ENCODE measurements at regions not wholly inside any gene's neighbourhood (a gene's known extent, or its start where the extent isn't known, plus 50 kb on each side); places are given as distances from the start of the nearest gene placed in this dataset.

DNA sequence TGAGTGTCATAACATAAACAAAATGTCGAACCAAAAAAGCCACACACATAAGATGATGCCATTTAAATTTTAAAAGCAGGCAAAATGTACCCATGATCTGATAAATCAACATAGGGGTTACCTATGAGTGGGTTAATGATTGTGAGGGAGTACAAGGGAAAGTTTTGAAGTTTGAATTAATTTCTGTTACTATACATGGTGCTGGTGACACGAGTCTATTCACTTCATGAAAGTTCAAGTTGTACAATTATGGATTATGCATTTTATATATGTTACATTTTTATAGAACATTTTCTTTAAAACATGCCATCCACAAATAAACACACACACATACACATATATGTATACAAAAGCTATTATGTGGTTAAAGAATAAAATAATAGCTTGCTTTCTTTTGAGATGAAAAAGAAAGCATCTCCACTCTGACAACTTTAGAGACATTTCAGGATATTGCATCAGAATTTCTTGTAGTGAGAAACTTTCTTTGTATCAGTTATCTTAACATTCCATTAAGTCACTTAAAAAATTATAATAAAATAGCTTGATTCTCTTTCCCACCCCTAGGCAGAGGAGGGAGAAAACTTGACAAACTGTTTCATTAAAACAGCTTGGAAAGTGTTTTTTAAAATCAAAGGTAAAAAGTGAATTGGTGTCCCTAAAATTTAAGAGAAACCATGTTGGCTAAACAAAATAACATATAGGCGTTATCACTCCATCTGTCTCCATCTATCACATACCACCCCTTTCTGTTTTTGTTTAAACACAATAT, 891.8 kb upstream of the NDST4 start:
- DNase-seq: no peak
- H4K91ac ChIP-seq (ENCODE audit: insufficient read length, low read depth, low read length): no peak overlapping the region
- no peak overlapping the region; a peak in 1 of 7 replicates for H3K27ac Mint-ChIP-seq

More for the DNA sequence above, 891.8 kb upstream of the NDST4 start:
- H2BK20ac ChIP-seq (ENCODE audit: low read depth, low read length, poor library complexity, severe bottlenecking): no peak overlapping the region
- no peak overlapping the region for H3K14ac ChIP-seq (ENCODE audit: insufficient read depth, low read length)
- H3K27me3 ChIP-seq (ENCODE audit: insufficient read depth, low read length): no peaks in the 10 kb centered on the region
- H3K4me1 ChIP-seq (ENCODE audit: insufficient read depth, low read length): no peaks in the 10 kb centered on the region
- no CpG with 5 or more reads among the region's 3 CpGs for WGBS (ENCODE audit: extremely low coverage, insufficient read length, low lambda C conversion rate)
- H3K27ac ChIP-seq (ENCODE audit: insufficient read length, low read depth, low read length): no peak overlapping the region
- no peaks in the 10 kb centered on the region; the same call in 1 of the 2 replicates for H3K27me3 Mint-ChIP-seq (ENCODE audit: low read depth)
- no peak overlapping the region for H3K18ac ChIP-seq (ENCODE audit: insufficient read length, low read depth, low read length)
- H2AK5ac ChIP-seq (ENCODE audit: insufficient read length, low read length): no peak overlapping the region
- no peaks in the 10 kb centered on the region for H3K4me1 Mint-ChIP-seq
- H3K4ac ChIP-seq (ENCODE audit: low read depth, low read length): no peak overlapping the region
- no peak overlapping the region for H3K4me2 ChIP-seq (ENCODE audit: insufficient read depth, insufficient read length, low read length)
- H2BK5ac ChIP-seq (ENCODE audit: insufficient read length, low read length): no peak overlapping the region
- no peaks in the 10 kb centered on the region for H3K79me1 ChIP-seq (ENCODE audit: insufficient read depth, low read depth, low read length, poor library complexity, severe bottlenecking)
- no peaks in the 10 kb centered on the region for H3K9me3 ChIP-seq (ENCODE audit: control insufficient read depth, low read depth, low read length)
- no peaks in the 10 kb centered on the region; a peak in 2 of 5 replicates for H3K9me3 Mint-ChIP-seq
- H4K5ac ChIP-seq (ENCODE audit: insufficient read length, low read depth, low read length): no peak overlapping the region
- H2BK15ac ChIP-seq (ENCODE audit: low read depth, low read length): no peak overlapping the region
- H3K56ac ChIP-seq (ENCODE audit: insufficient read length, low read depth, low read length): no peak overlapping the region
- TF ChIP-seq, protein P1, sequence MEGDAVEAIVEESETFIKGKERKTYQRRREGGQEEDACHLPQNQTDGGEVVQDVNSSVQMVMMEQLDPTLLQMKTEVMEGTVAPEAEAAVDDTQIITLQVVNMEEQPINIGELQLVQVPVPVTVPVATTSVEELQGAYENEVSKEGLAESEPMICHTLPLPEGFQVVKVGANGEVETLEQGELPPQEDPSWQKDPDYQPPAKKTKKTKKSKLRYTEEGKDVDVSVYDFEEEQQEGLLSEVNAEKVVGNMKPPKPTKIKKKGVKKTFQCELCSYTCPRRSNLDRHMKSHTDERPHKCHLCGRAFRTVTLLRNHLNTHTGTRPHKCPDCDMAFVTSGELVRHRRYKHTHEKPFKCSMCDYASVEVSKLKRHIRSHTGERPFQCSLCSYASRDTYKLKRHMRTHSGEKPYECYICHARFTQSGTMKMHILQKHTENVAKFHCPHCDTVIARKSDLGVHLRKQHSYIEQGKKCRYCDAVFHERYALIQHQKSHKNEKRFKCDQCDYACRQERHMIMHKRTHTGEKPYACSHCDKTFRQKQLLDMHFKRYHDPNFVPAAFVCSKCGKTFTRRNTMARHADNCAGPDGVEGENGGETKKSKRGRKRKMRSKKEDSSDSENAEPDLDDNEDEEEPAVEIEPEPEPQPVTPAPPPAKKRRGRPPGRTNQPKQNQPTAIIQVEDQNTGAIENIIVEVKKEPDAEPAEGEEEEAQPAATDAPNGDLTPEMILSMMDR (conservative IDR thresholded peaks at IDR 0.05): no peak
- no peak overlapping the region for H3K4me3 Mint-ChIP-seq
- no peak overlapping the region for H3T11ph ChIP-seq (ENCODE audit: low read length)
- H4K20me1 ChIP-seq (ENCODE audit: control insufficient read depth, insufficient read depth, insufficient read length): no peaks in the 10 kb centered on the region
- H3K23me2 ChIP-seq (ENCODE audit: insufficient read length, low read depth, low read length, poor library complexity, severe bottlenecking): no peaks in the 10 kb centered on the region
- H2BK120ac ChIP-seq (ENCODE audit: low read depth, low read length, poor library complexity, severe bottlenecking): no peak overlapping the region
- no peak overlapping the region for H2AFZ ChIP-seq (ENCODE audit: low read length)
- H3K79me2 ChIP-seq (ENCODE audit: insufficient read depth, low read length): no peaks in the 10 kb centered on the region
- H4K8ac ChIP-seq (replicated peaks; ENCODE audit: insufficient read length, low read depth, low read length): no peak overlapping the region
- H2BK12ac ChIP-seq (ENCODE audit: insufficient read length, low read depth, low read length): no peak overlapping the region
- no peaks in the 10 kb centered on the region; a peak in 1 of 7 replicates for H3K36me3 Mint-ChIP-seq (ENCODE audit: insufficient read depth in 1 of 3, low read depth in 3 of 3)
- no peak overlapping the region for H3K9ac ChIP-seq (ENCODE audit: extremely low read depth, insufficient read length, low read length)
- H3K23ac ChIP-seq (ENCODE audit: insufficient read length, low read depth, low read length): no peak overlapping the region
